ENCODE measurements at regions not wholly inside any gene's neighbourhood (a gene's known extent, or its start where the extent isn't known, plus 50 kb on each side); places are given as distances from the start of the nearest gene placed in this dataset.
"Not testable (repeated sequence)": the region's sequence is repeated elsewhere in the genome, so short reads cannot be mapped to it uniquely, and the experiment has no call there.

- peaks cover 6% of the 10 kb centered on the region for H3K27me3 ChIP-seq (ENCODE audit: control insufficient read depth, insufficient read depth, low read length)
- no peaks in the 10 kb centered on the region for H3K9me3 ChIP-seq (replicated peaks; ENCODE audit: low read length)
- no peaks in the 10 kb centered on the region for H3K4me1 ChIP-seq (ENCODE audit: control insufficient read depth, insufficient read depth, low read length)
- no peaks in the 10 kb centered on the region for H3K36me3 ChIP-seq (ENCODE audit: insufficient read depth, low read length)
- H3K4me3 ChIP-seq (ENCODE audit: low read length): no peak overlapping the region
- H3K4me2 ChIP-seq (ENCODE audit: low read length): no peak overlapping the region
- H3K9ac ChIP-seq (ENCODE audit: low read depth, low read length): no peak overlapping the region
Measured at GRCh38 chr2:47964277-47964676, 58.0 kb upstream of the FBXO11 start.

- Histone ChIP-seq H3K27me3 (ENCODE audit: control insufficient read depth, insufficient read depth, low read length) (peaks cover 6% of the 10 kb centered on the region), H3K9ac (ENCODE audit: low read depth, low read length) (no peak overlapping the region), H3K9me3 (replicated peaks; ENCODE audit: low read length) (no peaks in the 10 kb centered on the region), H3K4me3 (ENCODE audit: low read length) (no peak overlapping the region), H3K4me1 (ENCODE audit: control insufficient read depth, insufficient read depth, low read length) (no peaks in the 10 kb centered on the region), H3K36me3 (ENCODE audit: insufficient read depth, low read length) (no peaks in the 10 kb centered on the region), H3K4me2 (ENCODE audit: low read length) (no peak overlapping the region)
Measured at GRCh38 chr2:47964722-47965434, 58.6 kb upstream of the FBXO11 start.

- not testable (repeated sequence) for H3K9me3 ChIP-seq (replicated peaks; ENCODE audit: low read length); H3K9ac ChIP-seq (ENCODE audit: low read depth, low read length); H3K4me1 ChIP-seq (ENCODE audit: control insufficient read depth, insufficient read depth, low read length); H3K4me3 ChIP-seq (ENCODE audit: low read length); H3K4me2 ChIP-seq (ENCODE audit: low read length); H3K36me3 ChIP-seq (ENCODE audit: insufficient read depth, low read length); H3K27me3 ChIP-seq (ENCODE audit: control insufficient read depth, insufficient read depth, low read length)
Measured at GRCh38 chr2:47976728-47977127, 70.4 kb upstream of the FBXO11 start.

DNA sequence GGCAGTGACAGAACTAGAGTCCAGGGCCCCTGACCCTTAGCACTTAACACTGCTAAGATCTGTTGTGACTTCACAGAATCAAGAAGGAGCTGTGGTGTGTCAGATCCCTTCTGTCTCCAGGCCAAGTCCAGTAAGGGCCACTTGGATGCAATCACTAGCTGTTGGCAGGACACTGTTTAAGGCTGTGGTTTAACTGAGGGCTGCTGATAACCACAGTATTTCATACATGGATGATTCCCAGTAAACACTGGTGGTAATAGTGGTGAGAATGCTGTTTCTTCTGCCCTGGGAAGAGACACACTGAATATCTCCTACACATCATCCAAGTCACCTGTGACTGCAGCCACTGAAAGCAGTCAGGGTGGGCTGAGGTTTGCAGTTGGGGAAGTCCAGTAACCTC lies 77.7 kb upstream of the FBXO11 start:
- Histone ChIP-seq H3K36me3 (ENCODE audit: insufficient read depth, low read length) (no peaks in the 10 kb centered on the region), H3K4me1 (ENCODE audit: control insufficient read depth, insufficient read depth, low read length) (no peaks in the 10 kb centered on the region), H3K9ac (ENCODE audit: low read depth, low read length) (no peak overlapping the region), H3K9me3 (replicated peaks; ENCODE audit: low read length) (no peaks in the 10 kb centered on the region), H3K4me3 (ENCODE audit: low read length) (no peak overlapping the region), H3K27me3 (ENCODE audit: control insufficient read depth, insufficient read depth, low read length) (peaks cover 4% of the 10 kb centered on the region), H3K4me2 (ENCODE audit: low read length) (no peak overlapping the region)

- Histone ChIP-seq H3K9me3 (replicated peaks; ENCODE audit: low read length) (no peaks in the 10 kb centered on the region), H3K27me3 (ENCODE audit: control insufficient read depth, insufficient read depth, low read length) (peaks cover 11% of the 10 kb centered on the region), H3K4me3 (ENCODE audit: low read length) (no peak overlapping the region), H3K4me2 (ENCODE audit: low read length) (no peak overlapping the region), H3K9ac (ENCODE audit: low read depth, low read length) (no peak overlapping the region), H3K36me3 (ENCODE audit: insufficient read depth, low read length) (no peaks in the 10 kb centered on the region), H3K4me1 (ENCODE audit: control insufficient read depth, insufficient read depth, low read length) (no peaks in the 10 kb centered on the region)
Measured at GRCh38 chr2:47990503-47990902, 84.2 kb upstream of the FBXO11 start.

DNA sequence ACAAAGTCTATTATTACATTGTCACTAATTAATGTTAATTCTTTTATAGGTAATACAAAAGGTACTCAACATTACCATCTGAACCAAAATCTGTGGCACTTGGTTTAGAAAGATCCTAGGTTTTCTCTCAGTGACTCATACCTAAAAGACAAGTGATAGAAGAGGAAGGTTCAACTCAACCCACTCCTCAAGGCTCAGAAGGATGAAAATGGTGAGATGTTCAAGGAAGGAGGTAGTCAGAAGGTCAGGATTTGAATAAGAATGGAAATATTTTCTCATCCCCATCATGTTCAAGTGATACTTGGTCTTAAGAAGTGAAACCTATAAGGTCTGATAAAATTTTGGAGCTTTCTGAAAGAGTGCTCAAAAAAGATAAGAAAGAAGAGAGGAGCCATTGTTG lies 86.4 kb upstream of the FBXO11 start:
- no peak overlapping the region for H3K4me2 ChIP-seq (ENCODE audit: low read length)
- H3K27me3 ChIP-seq (ENCODE audit: control insufficient read depth, insufficient read depth, low read length): peaks cover 11% of the 10 kb centered on the region
- H3K4me3 ChIP-seq (ENCODE audit: low read length): no peak overlapping the region
- no peak overlapping the region for H3K9ac ChIP-seq (ENCODE audit: low read depth, low read length)
- no peaks in the 10 kb centered on the region for H3K9me3 ChIP-seq (replicated peaks; ENCODE audit: low read length)
- no peaks in the 10 kb centered on the region for H3K4me1 ChIP-seq (ENCODE audit: control insufficient read depth, insufficient read depth, low read length)
- H3K36me3 ChIP-seq (ENCODE audit: insufficient read depth, low read length): no peaks in the 10 kb centered on the region

- H3K4me1 ChIP-seq (ENCODE audit: control insufficient read depth, insufficient read depth, low read length): no peaks in the 10 kb centered on the region
- no peak overlapping the region for H3K4me2 ChIP-seq (ENCODE audit: low read length)
- H3K27me3 ChIP-seq (ENCODE audit: control insufficient read depth, insufficient read depth, low read length): peaks cover 3% of the 10 kb centered on the region
- no peak overlapping the region for H3K4me3 ChIP-seq (ENCODE audit: low read length)
- no peaks in the 10 kb centered on the region for H3K36me3 ChIP-seq (ENCODE audit: insufficient read depth, low read length)
- H3K9me3 ChIP-seq (replicated peaks; ENCODE audit: low read length): no peaks in the 10 kb centered on the region
- no peak overlapping the region for H3K9ac ChIP-seq (ENCODE audit: low read depth, low read length)
Measured at GRCh38 chr2:47996808-47997207, 90.5 kb upstream of the FBXO11 start.

DNA sequence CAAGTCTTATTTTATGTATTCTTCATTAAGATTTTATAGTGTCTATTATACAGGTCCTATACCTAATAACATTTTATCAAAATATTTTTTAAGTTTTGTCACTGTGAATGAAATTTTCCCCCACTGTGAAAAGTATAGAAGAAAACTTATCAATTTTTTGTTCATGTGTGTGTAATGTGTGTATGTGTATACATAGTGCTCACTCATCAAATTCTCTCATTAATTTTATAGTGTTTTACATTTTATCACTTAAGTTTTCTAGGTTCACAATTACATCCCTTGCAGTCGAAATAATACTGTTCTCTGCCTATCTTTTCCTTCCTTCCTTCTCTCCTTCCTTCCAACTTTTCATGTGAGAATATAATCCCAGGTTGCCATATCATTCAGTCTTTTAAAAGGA lies 93.2 kb upstream of the FBXO11 start:
- Histone ChIP-seq H3K4me3 (ENCODE audit: low read length) (no peak overlapping the region), H3K4me2 (ENCODE audit: low read length) (no peak overlapping the region), H3K27me3 (ENCODE audit: control insufficient read depth, insufficient read depth, low read length) (no peaks in the 10 kb centered on the region), H3K9ac (ENCODE audit: low read depth, low read length) (no peak overlapping the region), H3K9me3 (replicated peaks; ENCODE audit: low read length) (no peaks in the 10 kb centered on the region), H3K36me3 (ENCODE audit: insufficient read depth, low read length) (no peaks in the 10 kb centered on the region), H3K4me1 (ENCODE audit: control insufficient read depth, insufficient read depth, low read length) (no peaks in the 10 kb centered on the region)

DNA sequence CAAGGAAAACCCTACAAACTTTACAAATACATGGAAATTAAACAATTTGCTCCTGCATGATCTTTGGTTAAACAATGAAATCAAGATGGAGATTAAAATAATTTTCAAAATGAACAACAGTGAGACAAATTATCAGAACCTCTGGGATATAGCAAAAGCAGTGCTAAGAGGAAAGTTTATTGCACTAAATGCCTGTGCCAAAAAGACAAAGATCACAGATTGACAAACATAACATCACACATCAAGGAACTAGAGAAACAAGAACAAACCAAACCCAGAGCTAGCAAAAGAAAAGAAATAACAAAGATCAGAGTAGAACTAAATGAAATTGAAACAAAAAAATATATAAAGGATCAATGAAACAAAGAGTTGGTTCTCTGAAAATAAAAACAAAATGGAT lies 95.2 kb upstream of the FBXO11 start:
- Histone ChIP-seq H3K4me1 (ENCODE audit: control insufficient read depth, insufficient read depth, low read length) (no peaks in the 10 kb centered on the region), H3K9me3 (replicated peaks; ENCODE audit: low read length) (no peaks in the 10 kb centered on the region), H3K4me3 (ENCODE audit: low read length) (no peak overlapping the region), H3K36me3 (ENCODE audit: insufficient read depth, low read length) (no peaks in the 10 kb centered on the region), H3K4me2 (ENCODE audit: low read length) (no peak overlapping the region), H3K27me3 (ENCODE audit: control insufficient read depth, insufficient read depth, low read length) (no peaks in the 10 kb centered on the region), H3K9ac (ENCODE audit: low read depth, low read length) (no peak overlapping the region)

DNA sequence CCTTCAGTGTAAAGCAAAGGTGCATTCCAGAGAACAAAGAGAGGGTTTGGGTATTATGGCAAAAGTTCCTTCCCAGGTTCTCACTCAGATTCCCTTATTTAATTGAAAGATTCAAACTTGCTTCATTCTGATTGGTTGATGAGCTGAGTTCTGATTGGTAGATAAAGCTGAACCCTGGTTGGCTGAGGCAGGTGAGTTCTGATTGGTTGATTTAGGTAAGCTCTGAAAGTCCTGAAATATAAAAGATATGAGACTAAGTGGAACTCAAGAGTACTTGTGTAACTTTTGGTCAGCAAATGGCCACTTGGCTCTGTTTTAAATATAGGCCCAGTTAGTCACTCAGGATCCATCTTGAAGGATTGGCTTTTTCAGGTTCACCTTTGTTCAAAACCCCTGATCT lies 99.8 kb upstream of the FBXO11 start:
- Histone ChIP-seq H3K4me1 (ENCODE audit: control insufficient read depth, insufficient read depth, low read length) (no peaks in the 10 kb centered on the region), H3K4me2 (ENCODE audit: low read length) (no peak overlapping the region), H3K4me3 (ENCODE audit: low read length) (no peak overlapping the region), H3K9ac (ENCODE audit: low read depth, low read length) (no peak overlapping the region), H3K27me3 (ENCODE audit: control insufficient read depth, insufficient read depth, low read length) (no peaks in the 10 kb centered on the region), H3K9me3 (replicated peaks; ENCODE audit: low read length) (no peaks in the 10 kb centered on the region), H3K36me3 (ENCODE audit: insufficient read depth, low read length) (no peaks in the 10 kb centered on the region)

DNA sequence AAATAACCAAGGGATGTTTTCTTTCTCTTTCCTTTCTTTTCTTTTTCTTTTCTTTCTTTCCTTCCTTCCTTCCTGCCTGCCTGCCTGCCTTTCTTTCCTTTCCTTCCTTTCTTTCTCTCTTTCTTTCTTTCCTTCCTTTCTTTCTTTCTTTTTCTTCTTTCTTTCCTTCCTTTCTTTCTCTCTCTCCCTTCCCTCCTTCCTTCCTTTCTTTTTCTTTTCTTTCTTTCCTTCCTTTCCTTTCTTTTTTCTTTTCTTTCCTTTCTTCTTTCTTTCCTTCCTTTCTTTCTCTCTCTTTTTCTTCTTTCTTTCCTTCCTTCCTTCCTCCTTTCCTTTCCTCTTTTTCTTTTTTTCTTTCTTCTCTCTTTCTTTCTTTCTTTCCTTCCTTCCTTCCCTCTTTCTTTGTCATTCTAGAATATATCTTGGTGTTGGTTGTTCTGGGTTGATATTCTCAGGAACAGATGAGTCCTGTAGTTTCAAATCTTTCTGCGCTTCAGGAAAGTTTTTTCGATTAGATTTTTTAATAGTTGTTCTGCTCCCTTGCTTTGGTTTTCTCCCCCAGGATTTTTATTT lies 101.5 kb upstream of the FBXO11 start:
- Histone ChIP-seq H3K36me3 (ENCODE audit: insufficient read depth, low read length) (no peaks in the 10 kb centered on the region), H3K9me3 (replicated peaks; ENCODE audit: low read length) (no peaks in the 10 kb centered on the region), H3K27me3 (ENCODE audit: control insufficient read depth, insufficient read depth, low read length) (no peaks in the 10 kb centered on the region), H3K4me2 (ENCODE audit: low read length) (no peak overlapping the region), H3K4me1 (ENCODE audit: control insufficient read depth, insufficient read depth, low read length) (no peaks in the 10 kb centered on the region), H3K9ac (ENCODE audit: low read depth, low read length) (no peak overlapping the region), H3K4me3 (ENCODE audit: low read length) (no peak overlapping the region)

DNA sequence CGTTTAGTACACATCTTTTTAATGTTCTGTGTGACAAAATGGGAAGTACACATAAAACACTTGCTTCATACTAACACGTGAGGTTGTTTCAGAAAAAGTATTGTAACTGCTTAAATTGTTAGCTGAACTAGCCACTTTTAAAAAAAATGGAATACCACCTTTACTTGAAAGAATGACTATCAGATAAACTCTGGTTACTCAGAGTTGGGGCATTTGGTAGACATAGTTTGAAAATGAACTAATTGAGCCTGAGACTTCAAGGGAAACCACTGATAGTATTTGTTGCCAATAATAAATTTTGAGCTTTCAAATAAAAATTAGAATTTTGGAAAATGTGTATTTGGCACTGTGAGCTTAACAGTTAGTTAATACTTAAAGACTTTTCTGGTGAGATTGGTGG lies 103.0 kb upstream of the FBXO11 start:
- no peak overlapping the region for H3K9ac ChIP-seq (ENCODE audit: low read depth, low read length)
- H3K4me2 ChIP-seq (ENCODE audit: low read length): no peak overlapping the region
- no peaks in the 10 kb centered on the region for H3K36me3 ChIP-seq (ENCODE audit: insufficient read depth, low read length)
- H3K27me3 ChIP-seq (ENCODE audit: control insufficient read depth, insufficient read depth, low read length): no peaks in the 10 kb centered on the region
- no peaks in the 10 kb centered on the region for H3K9me3 ChIP-seq (replicated peaks; ENCODE audit: low read length)
- H3K4me1 ChIP-seq (ENCODE audit: control insufficient read depth, insufficient read depth, low read length): no peaks in the 10 kb centered on the region
- H3K4me3 ChIP-seq (ENCODE audit: low read length): no peak overlapping the region
